Adrenal gland (tissue), 5 donors: ENCODE measurements at regions not wholly inside any gene's neighbourhood (a gene's known extent, or its start where the extent isn't known, plus 50 kb on each side); places are given as distances from the start of the nearest gene placed in this dataset.
"Not testable (repeated sequence)": the region's sequence is repeated elsewhere in the genome, so short reads cannot be mapped to it uniquely, and the experiment has no call there.

Experiments
- CTCF ChIP-seq, 6 experiments: fragments of 450-650 bp in 4 of 6; fragments of 200-600 bp in 2 of 6; sonication (generic) in 1 of 6; IDR thresholded peaks; 1 replicate in 5 of 6; 2 replicates in 1 of 6; pipeline versions ENCODE4 v1.5.1 to v1.8.0; 2016 to 2021; ENCODE audit warnings: antibody characterized with exemption in 6 of 6, mild to moderate bottlenecking in 2 of 6, moderate library complexity in 1 of 6
- POLR2A ChIP-seq, 2 donors: fragments of 450-650 bp; IDR thresholded peaks; one replicate each; pipeline ENCODE4 v1.6.1; 2017; ENCODE audit warnings: antibody characterized with exemption in 2 of 2, mild to moderate bottlenecking in 2 of 2, moderate library complexity in 1 of 2
- donor health status: DM: no; HTN: no; CAD: no.

DNA sequence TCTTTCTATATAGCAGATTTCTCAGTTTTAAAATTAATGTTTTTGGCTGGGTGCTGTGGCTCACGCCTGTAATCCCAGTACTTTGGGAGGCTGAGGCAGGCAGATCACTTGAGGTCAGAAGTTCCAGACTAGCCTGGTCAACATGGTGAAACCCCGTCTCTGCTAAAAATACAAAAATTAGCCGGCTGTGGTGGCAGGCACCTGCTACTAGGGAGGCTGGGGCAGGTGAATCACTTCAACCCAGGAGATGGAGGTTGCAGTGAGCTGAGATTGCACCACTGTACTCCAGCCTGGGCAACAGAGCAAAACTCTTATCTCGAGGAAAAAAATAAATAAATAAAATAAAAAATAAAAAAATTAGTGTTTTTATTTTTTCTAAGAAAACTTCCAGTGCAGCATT lies 127.5 kb upstream of the CACNA2D1 start:
- not testable (repeated sequence) for TF ChIP-seq CTCF, POLR2A (IDR thresholded peaks at IDR 0.05)
